ENCODE measurements at regions not wholly inside any gene's neighbourhood (a gene's known extent, or its start where the extent isn't known, plus 50 kb on each side); places are given as distances from the start of the nearest gene placed in this dataset.

GRCh38 chr4:110770353-110770752 is 147.5 kb upstream of the PITX2 start:
- H3K9ac ChIP-seq (ENCODE audit: low read length in 3 of 3): no peak overlapping the region
- H3K9me3 ChIP-seq (ENCODE audit: control insufficient read depth in 2 of 3, insufficient read depth in 1 of 3, low read length in 3 of 3): no peaks in the 10 kb centered on the region
- TF ChIP-seq, protein P1, sequence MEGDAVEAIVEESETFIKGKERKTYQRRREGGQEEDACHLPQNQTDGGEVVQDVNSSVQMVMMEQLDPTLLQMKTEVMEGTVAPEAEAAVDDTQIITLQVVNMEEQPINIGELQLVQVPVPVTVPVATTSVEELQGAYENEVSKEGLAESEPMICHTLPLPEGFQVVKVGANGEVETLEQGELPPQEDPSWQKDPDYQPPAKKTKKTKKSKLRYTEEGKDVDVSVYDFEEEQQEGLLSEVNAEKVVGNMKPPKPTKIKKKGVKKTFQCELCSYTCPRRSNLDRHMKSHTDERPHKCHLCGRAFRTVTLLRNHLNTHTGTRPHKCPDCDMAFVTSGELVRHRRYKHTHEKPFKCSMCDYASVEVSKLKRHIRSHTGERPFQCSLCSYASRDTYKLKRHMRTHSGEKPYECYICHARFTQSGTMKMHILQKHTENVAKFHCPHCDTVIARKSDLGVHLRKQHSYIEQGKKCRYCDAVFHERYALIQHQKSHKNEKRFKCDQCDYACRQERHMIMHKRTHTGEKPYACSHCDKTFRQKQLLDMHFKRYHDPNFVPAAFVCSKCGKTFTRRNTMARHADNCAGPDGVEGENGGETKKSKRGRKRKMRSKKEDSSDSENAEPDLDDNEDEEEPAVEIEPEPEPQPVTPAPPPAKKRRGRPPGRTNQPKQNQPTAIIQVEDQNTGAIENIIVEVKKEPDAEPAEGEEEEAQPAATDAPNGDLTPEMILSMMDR (IDR thresholded peaks at IDR 0.05; ENCODE audit: borderline replicate concordance, extremely low read depth, insufficient read depth): no peak
- no peaks in the 10 kb centered on the region for H3K27me3 ChIP-seq (ENCODE audit: control insufficient read depth, insufficient read depth, low read length)
- intact Hi-C loops (cut with DNase I): no loop called here
- H3K4me3 ChIP-seq (ENCODE audit: low read length in 3 of 3): no peak overlapping the region
- H3K4me1 ChIP-seq (ENCODE audit: control insufficient read depth in 2 of 3, insufficient read depth in 2 of 3, low read depth in 1 of 3, low read length in 3 of 3): no peaks in the 10 kb centered on the region
- no peak for FAIRE-seq
- no peak for DNase-seq
- no peak overlapping the region for H3K27ac ChIP-seq (ENCODE audit: low read depth in 2 of 2, low read length in 2 of 2)
- H3K36me3 ChIP-seq (ENCODE audit: control insufficient read depth in 2 of 3, insufficient read depth in 3 of 3, low read length in 3 of 3): no peaks in the 10 kb centered on the region

- no peak for DNase-seq
- no peaks in the 10 kb centered on the region for H3K36me3 ChIP-seq (ENCODE audit: control insufficient read depth in 2 of 3, insufficient read depth in 3 of 3, low read length in 3 of 3)
- H3K27ac ChIP-seq (ENCODE audit: low read depth in 2 of 2, low read length in 2 of 2): no peak overlapping the region
- H3K9ac ChIP-seq (ENCODE audit: low read length in 3 of 3): no peak overlapping the region
- H3K27me3 ChIP-seq (ENCODE audit: control insufficient read depth, insufficient read depth, low read length): no peaks in the 10 kb centered on the region
- intact Hi-C loops (cut with DNase I): no loop called here
- no peaks in the 10 kb centered on the region for H3K9me3 ChIP-seq (ENCODE audit: control insufficient read depth in 2 of 3, insufficient read depth in 1 of 3, low read length in 3 of 3)
- no peak for FAIRE-seq
- no peaks in the 10 kb centered on the region for H3K4me1 ChIP-seq (ENCODE audit: control insufficient read depth in 2 of 3, insufficient read depth in 2 of 3, low read depth in 1 of 3, low read length in 3 of 3)
- no peak overlapping the region for H3K4me3 ChIP-seq (ENCODE audit: low read length in 3 of 3)
- TF ChIP-seq, protein P1 (IDR thresholded peaks at IDR 0.05; ENCODE audit: borderline replicate concordance, extremely low read depth, insufficient read depth): no peak
These were observed 155.6 kb upstream of the PITX2 start for GRCh38 chr4:110778521-110778920.

GRCh38 chr4:110780538-110780937 is 157.7 kb upstream of the PITX2 start:
- Histone ChIP-seq H3K9me3 (ENCODE audit: control insufficient read depth in 2 of 3, insufficient read depth in 1 of 3, low read length in 3 of 3) (no peaks in the 10 kb centered on the region), H3K4me3 (ENCODE audit: low read length in 3 of 3) (no peak overlapping the region), H3K9ac (ENCODE audit: low read length in 3 of 3) (no peak overlapping the region), H3K4me1 (ENCODE audit: control insufficient read depth in 2 of 3, insufficient read depth in 2 of 3, low read depth in 1 of 3, low read length in 3 of 3) (no peaks in the 10 kb centered on the region), H3K27me3 (ENCODE audit: control insufficient read depth, insufficient read depth, low read length) (no peaks in the 10 kb centered on the region), H3K27ac (ENCODE audit: low read depth in 2 of 2, low read length in 2 of 2) (no peak overlapping the region), H3K36me3 (ENCODE audit: control insufficient read depth in 2 of 3, insufficient read depth in 3 of 3, low read length in 3 of 3) (no peaks in the 10 kb centered on the region)
- no peak for DNase-seq
- no peak for FAIRE-seq
- TF ChIP-seq, protein P1 (IDR thresholded peaks at IDR 0.05; ENCODE audit: borderline replicate concordance, extremely low read depth, insufficient read depth): no peak
- intact Hi-C loops (cut with DNase I): no loop called here

DNA sequence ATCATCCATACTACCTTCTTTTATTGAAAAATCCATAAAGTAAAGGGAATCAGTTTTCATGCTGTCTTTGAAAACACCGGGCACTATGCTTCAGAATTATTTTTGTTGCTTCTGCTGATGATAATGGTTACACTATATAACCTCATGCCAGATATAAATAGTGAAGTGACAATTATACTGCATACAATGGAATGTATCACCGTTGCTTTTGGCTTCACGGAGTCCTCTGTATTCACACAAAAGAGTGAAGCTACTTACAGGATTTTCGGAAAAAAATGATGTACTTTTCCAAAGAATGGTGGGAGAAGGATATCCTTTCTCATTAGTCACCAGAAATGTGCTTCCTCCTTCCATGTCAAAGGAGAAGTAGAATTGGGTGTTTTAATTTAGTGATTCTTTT is 159.1 kb upstream of the PITX2 start:
- DNase-seq (no peak), FAIRE-seq (no peak)
- H3K36me3 ChIP-seq (ENCODE audit: control insufficient read depth in 2 of 3, insufficient read depth in 3 of 3, low read length in 3 of 3): no peaks in the 10 kb centered on the region
- intact Hi-C loops (cut with DNase I): no loop called here
- no peak overlapping the region for H3K4me3 ChIP-seq (ENCODE audit: low read length in 3 of 3)
- H3K9me3 ChIP-seq (ENCODE audit: control insufficient read depth in 2 of 3, insufficient read depth in 1 of 3, low read length in 3 of 3): no peaks in the 10 kb centered on the region
- no peak overlapping the region for H3K27ac ChIP-seq (ENCODE audit: low read depth in 2 of 2, low read length in 2 of 2)
- TF ChIP-seq, protein P1 (IDR thresholded peaks at IDR 0.05; ENCODE audit: borderline replicate concordance, extremely low read depth, insufficient read depth): no peak
- no peak overlapping the region for H3K9ac ChIP-seq (ENCODE audit: low read length in 3 of 3)
- no peaks in the 10 kb centered on the region for H3K4me1 ChIP-seq (ENCODE audit: control insufficient read depth in 2 of 3, insufficient read depth in 2 of 3, low read depth in 1 of 3, low read length in 3 of 3)
- H3K27me3 ChIP-seq (ENCODE audit: control insufficient read depth, insufficient read depth, low read length): no peaks in the 10 kb centered on the region
